ENCODE measurements at regions not wholly inside any gene's neighbourhood (a gene's known extent, or its start where the extent isn't known, plus 50 kb on each side); places are given as distances from the start of the nearest gene placed in this dataset.

DNA sequence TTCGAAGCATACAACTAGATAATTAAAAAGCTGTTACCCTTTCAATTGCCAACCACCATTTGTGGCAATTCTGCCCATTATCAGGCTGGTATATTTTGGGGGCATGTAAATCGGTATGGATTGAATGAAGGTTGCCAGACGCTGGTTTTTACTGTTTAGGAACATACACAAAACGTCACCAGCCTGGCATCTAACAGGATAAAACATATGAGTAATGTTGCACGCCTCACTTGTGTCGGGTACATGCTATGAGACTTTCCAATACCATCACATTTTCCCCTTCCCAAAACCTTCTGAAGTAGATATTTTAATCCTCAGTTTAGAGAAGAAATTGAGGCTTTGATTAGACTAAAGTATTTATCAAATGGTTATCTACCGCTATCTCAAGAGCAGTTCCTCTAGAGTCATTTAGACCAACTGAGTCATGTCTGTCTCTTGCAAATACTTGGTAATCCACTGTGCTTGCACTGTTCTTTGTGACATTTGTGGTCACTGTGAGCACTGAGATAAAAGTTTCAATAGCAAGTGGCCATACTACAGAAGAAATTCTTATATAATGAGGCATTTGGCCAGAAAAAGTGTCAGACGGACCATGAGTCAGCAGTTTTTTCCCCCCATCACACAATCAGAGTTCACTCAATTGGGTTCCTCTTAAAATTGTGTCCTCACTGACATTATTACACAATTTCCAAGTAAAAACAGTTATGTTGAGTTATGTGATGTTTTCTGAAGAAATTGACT, 498.7 kb downstream of the NXPH1 start:
- FAIRE-seq (peak; percentile 20), DNase-seq (ENCODE audit: low read depth) (peak; percentile 70)
- Mint-ChIP-seq H3K9me3 (ENCODE audit: unreplicated experiment) (no peaks in the 10 kb centered on the region), H3K4me3 (ENCODE audit: unreplicated experiment) (no peak overlapping the region), H3K4me1 (ENCODE audit: low read depth, unreplicated experiment) (peaks cover 8% of the 10 kb centered on the region), H3K27me3 (ENCODE audit: low read depth, unreplicated experiment) (no peaks in the 10 kb centered on the region), H3K36me3 (ENCODE audit: low read depth, unreplicated experiment) (no peaks in the 10 kb centered on the region), H3K27ac (ENCODE audit: unreplicated experiment) (peak overlapping the region; percentile 20)
- no peaks in the 10 kb centered on the region for H4K20me1 ChIP-seq (ENCODE audit: insufficient read depth, low read length)
- H3K4me1 ChIP-seq (ENCODE audit: insufficient read depth, low read length), result no peaks in the 10 kb centered on the region
- no peak overlapping the region for H3K27ac ChIP-seq (ENCODE audit: low read depth, low read length)
- H3K4me3 ChIP-seq (ENCODE audit: insufficient read depth, low read depth, low read length), result no peak overlapping the region
- no peak overlapping the region for H3K4me2 ChIP-seq (ENCODE audit: low read length)
- H3K27me3 ChIP-seq (ENCODE audit: insufficient read depth, low read length), result no peaks in the 10 kb centered on the region
- no peak overlapping the region for H2AFZ ChIP-seq (ENCODE audit: low read depth, low read length)
- H3K79me2 ChIP-seq (ENCODE audit: insufficient read depth, low read length), result no peaks in the 10 kb centered on the region
- no peak overlapping the region for H3K9ac ChIP-seq (ENCODE audit: low read length)
- H3K36me3 ChIP-seq (ENCODE audit: insufficient read depth, low read length), result no peaks in the 10 kb centered on the region
- TF ChIP-seq EZH2 (IDR thresholded peaks at IDR 0.05; ENCODE audit: insufficient read depth, low read length), result no peak
- TF ChIP-seq, protein P1, sequence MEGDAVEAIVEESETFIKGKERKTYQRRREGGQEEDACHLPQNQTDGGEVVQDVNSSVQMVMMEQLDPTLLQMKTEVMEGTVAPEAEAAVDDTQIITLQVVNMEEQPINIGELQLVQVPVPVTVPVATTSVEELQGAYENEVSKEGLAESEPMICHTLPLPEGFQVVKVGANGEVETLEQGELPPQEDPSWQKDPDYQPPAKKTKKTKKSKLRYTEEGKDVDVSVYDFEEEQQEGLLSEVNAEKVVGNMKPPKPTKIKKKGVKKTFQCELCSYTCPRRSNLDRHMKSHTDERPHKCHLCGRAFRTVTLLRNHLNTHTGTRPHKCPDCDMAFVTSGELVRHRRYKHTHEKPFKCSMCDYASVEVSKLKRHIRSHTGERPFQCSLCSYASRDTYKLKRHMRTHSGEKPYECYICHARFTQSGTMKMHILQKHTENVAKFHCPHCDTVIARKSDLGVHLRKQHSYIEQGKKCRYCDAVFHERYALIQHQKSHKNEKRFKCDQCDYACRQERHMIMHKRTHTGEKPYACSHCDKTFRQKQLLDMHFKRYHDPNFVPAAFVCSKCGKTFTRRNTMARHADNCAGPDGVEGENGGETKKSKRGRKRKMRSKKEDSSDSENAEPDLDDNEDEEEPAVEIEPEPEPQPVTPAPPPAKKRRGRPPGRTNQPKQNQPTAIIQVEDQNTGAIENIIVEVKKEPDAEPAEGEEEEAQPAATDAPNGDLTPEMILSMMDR (IDR thresholded peaks at IDR 0.05; ENCODE audit: insufficient read depth, low read depth, low read length), result no peak
- peaks cover 4% of the 10 kb centered on the region for H3K9me3 ChIP-seq (ENCODE audit: insufficient read depth, low read depth, low read length)

DNA sequence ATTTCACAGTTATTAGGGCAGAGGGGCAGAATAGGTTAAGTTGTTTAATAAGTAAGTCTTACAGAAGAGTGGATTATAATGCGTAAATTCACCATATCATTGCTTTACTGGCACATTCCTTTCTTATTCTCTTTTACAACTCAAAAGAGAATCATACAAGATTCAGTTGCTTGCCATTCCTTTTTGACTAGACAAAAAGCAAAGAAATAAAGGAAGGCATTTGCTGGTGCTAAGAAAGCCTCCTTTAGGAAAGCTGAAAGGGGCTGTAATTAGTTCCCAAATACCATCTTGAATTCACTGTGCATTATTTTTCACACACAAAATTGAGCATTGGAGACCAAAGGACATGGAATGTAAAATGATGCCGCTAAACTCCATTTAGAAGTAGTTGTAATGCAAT, 499.3 kb downstream of the NXPH1 start:
- DNase-seq (ENCODE audit: low read depth) (no peak), FAIRE-seq (no peak)
- Histone ChIP-seq H3K36me3 (ENCODE audit: insufficient read depth, low read length) (no peaks in the 10 kb centered on the region), H3K27ac (ENCODE audit: low read depth, low read length) (no peak overlapping the region), H4K20me1 (ENCODE audit: insufficient read depth, low read length) (no peaks in the 10 kb centered on the region), H3K9ac (ENCODE audit: low read length) (no peak overlapping the region), H3K9me3 (ENCODE audit: insufficient read depth, low read depth, low read length) (peaks cover 4% of the 10 kb centered on the region), H3K4me3 (ENCODE audit: insufficient read depth, low read depth, low read length) (no peak overlapping the region), H3K4me2 (ENCODE audit: low read length) (no peak overlapping the region), H2AFZ (ENCODE audit: low read depth, low read length) (no peak overlapping the region), H3K79me2 (ENCODE audit: insufficient read depth, low read length) (no peaks in the 10 kb centered on the region), H3K4me1 (ENCODE audit: insufficient read depth, low read length) (no peaks in the 10 kb centered on the region), H3K27me3 (ENCODE audit: insufficient read depth, low read length) (no peaks in the 10 kb centered on the region)
- Mint-ChIP-seq H3K9me3 (ENCODE audit: unreplicated experiment) (no peaks in the 10 kb centered on the region), H3K4me1 (ENCODE audit: low read depth, unreplicated experiment) (peaks cover 8% of the 10 kb centered on the region), H3K27ac (ENCODE audit: unreplicated experiment) (peak overlapping the region; percentile 20), H3K4me3 (ENCODE audit: unreplicated experiment) (no peak overlapping the region), H3K36me3 (ENCODE audit: low read depth, unreplicated experiment) (no peaks in the 10 kb centered on the region), H3K27me3 (ENCODE audit: low read depth, unreplicated experiment) (no peaks in the 10 kb centered on the region)
- TF ChIP-seq EZH2 (IDR thresholded peaks at IDR 0.05; ENCODE audit: insufficient read depth, low read length), result no peak
- TF ChIP-seq, protein P1 (IDR thresholded peaks at IDR 0.05; ENCODE audit: insufficient read depth, low read depth, low read length), result no peak

DNA sequence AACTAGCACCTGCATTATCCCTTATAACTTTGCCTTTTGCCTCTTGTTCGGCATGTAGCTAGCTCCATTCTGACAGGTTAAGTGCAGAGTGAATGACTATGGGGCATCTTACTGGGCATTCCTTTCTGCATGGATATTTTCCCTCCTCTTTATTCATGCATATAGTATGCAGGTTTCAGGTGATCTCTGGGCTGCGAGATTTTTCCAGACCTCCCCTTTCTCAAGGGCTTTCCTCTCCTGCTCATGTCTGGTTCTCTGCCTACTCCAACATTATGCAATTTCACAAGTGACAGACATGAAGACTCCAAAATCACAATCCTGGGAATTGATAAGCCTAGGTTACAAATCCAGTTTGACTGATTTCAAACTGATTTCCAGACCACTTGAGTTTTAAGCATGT, 503.8 kb downstream of the NXPH1 start:
- Histone ChIP-seq H3K27ac (ENCODE audit: low read depth, low read length) (no peak overlapping the region), H3K9me3 (ENCODE audit: insufficient read depth, low read depth, low read length) (peaks cover 4% of the 10 kb centered on the region), H3K4me1 (ENCODE audit: insufficient read depth, low read length) (no peaks in the 10 kb centered on the region), H3K27me3 (ENCODE audit: insufficient read depth, low read length) (no peaks in the 10 kb centered on the region), H3K4me2 (ENCODE audit: low read length) (no peak overlapping the region), H3K4me3 (ENCODE audit: insufficient read depth, low read depth, low read length) (no peak overlapping the region), H3K9ac (ENCODE audit: low read length) (no peak overlapping the region), H3K36me3 (ENCODE audit: insufficient read depth, low read length) (no peaks in the 10 kb centered on the region), H3K79me2 (ENCODE audit: insufficient read depth, low read length) (no peaks in the 10 kb centered on the region), H2AFZ (ENCODE audit: low read depth, low read length) (no peak overlapping the region), H4K20me1 (ENCODE audit: insufficient read depth, low read length) (no peaks in the 10 kb centered on the region)
- no peaks in the 10 kb centered on the region for H3K9me3 Mint-ChIP-seq (ENCODE audit: unreplicated experiment)
- no peaks in the 10 kb centered on the region for H3K36me3 Mint-ChIP-seq (ENCODE audit: low read depth, unreplicated experiment)
- TF ChIP-seq, protein P1 (IDR thresholded peaks at IDR 0.05; ENCODE audit: insufficient read depth, low read depth, low read length), result no peak
- no peak for TF ChIP-seq EZH2 (IDR thresholded peaks at IDR 0.05; ENCODE audit: insufficient read depth, low read length)
- FAIRE-seq, result no peak
- no peak overlapping the region for H3K4me3 Mint-ChIP-seq (ENCODE audit: unreplicated experiment)
- peaks cover 4% of the 10 kb centered on the region for H3K4me1 Mint-ChIP-seq (ENCODE audit: low read depth, unreplicated experiment)
- DNase-seq (ENCODE audit: low read depth), result no peak
- H3K27ac Mint-ChIP-seq (ENCODE audit: unreplicated experiment), result no peak overlapping the region
- H3K27me3 Mint-ChIP-seq (ENCODE audit: low read depth, unreplicated experiment), result no peaks in the 10 kb centered on the region

Data from astrocyte (in vitro differentiated cells and primary cell).